ENCODE measurements at regions not wholly inside any gene's neighbourhood (a gene's known extent, or its start where the extent isn't known, plus 50 kb on each side); places are given as distances from the start of the nearest gene placed in this dataset.

DNA sequence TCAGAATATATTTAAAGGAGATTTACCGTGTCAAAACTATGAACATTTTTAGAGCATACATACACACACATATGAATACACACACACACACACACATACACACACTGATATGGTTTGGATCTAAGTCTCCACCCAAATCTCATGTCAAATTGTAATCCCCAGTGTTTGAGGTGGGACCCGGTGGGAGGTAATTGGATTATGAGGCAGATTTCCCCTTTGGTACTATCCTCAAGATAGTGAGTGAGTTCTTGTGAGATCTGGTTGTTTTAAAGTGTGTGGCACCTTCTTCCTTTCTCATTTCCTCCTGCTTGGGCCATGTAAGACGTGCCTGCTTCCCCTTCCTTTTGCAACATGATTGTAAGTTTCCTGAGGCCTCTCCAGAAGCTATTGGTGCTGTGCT, 515.0 kb upstream of the ZMIZ1 start:
- H3K23ac ChIP-seq (ENCODE audit: low read depth, low read length, poor library complexity): no peak overlapping the region
- no peak overlapping the region for H2BK12ac ChIP-seq (ENCODE audit: low read length)
- H3K27ac ChIP-seq (replicated peaks; ENCODE audit: low read length): no peak overlapping the region
- no peak for DNase-seq (ENCODE audit: low spot score)
- no peaks in the 10 kb centered on the region for H3K36me3 ChIP-seq (replicated peaks in 1 of 2; ENCODE audit: control insufficient read depth in 2 of 2, insufficient read depth in 2 of 2, low read length in 2 of 2)
- no peaks in the 10 kb centered on the region for H3K9me3 ChIP-seq (replicated peaks in 1 of 2; ENCODE audit: control insufficient read depth in 2 of 2, insufficient read depth in 1 of 2, low read depth in 1 of 2, low read length in 2 of 2)
- no peak overlapping the region for H3K4ac ChIP-seq (ENCODE audit: low read length)
- H2BK120ac ChIP-seq (ENCODE audit: low read depth, low read length): no peak overlapping the region
- H2AFZ ChIP-seq (ENCODE audit: low read length): no peak overlapping the region
- no peak overlapping the region for H3K4me3 ChIP-seq (ENCODE audit: low read length in 2 of 2)
- H2BK15ac ChIP-seq (ENCODE audit: low read length): no peak overlapping the region
- H3K14ac ChIP-seq (ENCODE audit: low read length): no peak overlapping the region
- WGBS, 2 donors (ENCODE audit: extremely low coverage in 2 of 2, insufficient read length in 2 of 2, insufficient replicate concordance in 1 of 2): no CpG with 5 or more reads among the region's 3 CpGs
- no peak overlapping the region for H3K4me2 ChIP-seq (ENCODE audit: insufficient read depth, low read length, poor library complexity, severe bottlenecking)
- no peak overlapping the region for H3K18ac ChIP-seq (ENCODE audit: low read length)
- no peak overlapping the region for H3K9ac ChIP-seq (ENCODE audit: low read depth, low read length, poor library complexity)
- no peaks in the 10 kb centered on the region for H3K79me1 ChIP-seq (ENCODE audit: low read depth, low read length)
- no peak overlapping the region for H2AK5ac ChIP-seq (ENCODE audit: low read depth, low read length)
- no peak overlapping the region for H2BK5ac ChIP-seq (ENCODE audit: low read length)
- no peak overlapping the region for H4K8ac ChIP-seq (ENCODE audit: low read depth, low read length)
- peaks cover 22 to 28% of the 10 kb centered on the region in 2 donors for H3K4me1 ChIP-seq (ENCODE audit: control insufficient read depth in 2 of 2, insufficient read depth in 1 of 2, low read depth in 1 of 2, low read length in 2 of 2)
- no peak overlapping the region for H4K91ac ChIP-seq (ENCODE audit: low read depth, low read length, poor library complexity)
- no peaks in the 10 kb centered on the region for H3K27me3 ChIP-seq (ENCODE audit: control insufficient read depth in 3 of 3, insufficient read depth in 3 of 3, low read depth in 1 of 3, low read length in 3 of 3)

- no peak for DNase-seq (ENCODE audit: low spot score)
- Histone ChIP-seq H2AFZ (ENCODE audit: low read length) (no peak overlapping the region), H3K4me2 (ENCODE audit: insufficient read depth, low read length, poor library complexity, severe bottlenecking) (no peak overlapping the region), H3K4ac (ENCODE audit: low read length) (no peak overlapping the region), H3K9ac (ENCODE audit: low read depth, low read length, poor library complexity) (no peak overlapping the region), H3K4me3 (ENCODE audit: low read length in 2 of 2) (no peak overlapping the region), H3K9me3 (replicated peaks in 1 of 2; ENCODE audit: control insufficient read depth in 2 of 2, insufficient read depth in 1 of 2, low read depth in 1 of 2, low read length in 2 of 2) (no peaks in the 10 kb centered on the region), H2BK12ac (ENCODE audit: low read length) (no peak overlapping the region), H3K4me1 (ENCODE audit: control insufficient read depth in 2 of 2, insufficient read depth in 1 of 2, low read depth in 1 of 2, low read length in 2 of 2) (peaks cover 32 to 40% of the 10 kb centered on the region in 2 donors), H3K27ac (replicated peaks; ENCODE audit: low read length) (no peak overlapping the region), H2BK120ac (ENCODE audit: low read depth, low read length) (no peak overlapping the region), H4K8ac (ENCODE audit: low read depth, low read length) (no peak overlapping the region), H4K91ac (ENCODE audit: low read depth, low read length, poor library complexity) (no peak overlapping the region), H2BK5ac (ENCODE audit: low read length) (no peak overlapping the region), H3K14ac (ENCODE audit: low read length) (no peak overlapping the region), H3K79me1 (ENCODE audit: low read depth, low read length) (no peaks in the 10 kb centered on the region), H3K27me3 (ENCODE audit: control insufficient read depth in 3 of 3, insufficient read depth in 3 of 3, low read depth in 1 of 3, low read length in 3 of 3) (no peaks in the 10 kb centered on the region), H3K18ac (ENCODE audit: low read length) (no peak overlapping the region), H3K36me3 (replicated peaks in 1 of 2; ENCODE audit: control insufficient read depth in 2 of 2, insufficient read depth in 2 of 2, low read length in 2 of 2) (no peaks in the 10 kb centered on the region), H3K23ac (ENCODE audit: low read depth, low read length, poor library complexity) (no peak overlapping the region), H2AK5ac (ENCODE audit: low read depth, low read length) (no peak overlapping the region), H2BK15ac (ENCODE audit: low read length) (no peak overlapping the region)
- WGBS, 2 donors (ENCODE audit: extremely low coverage in 2 of 2, insufficient read length in 2 of 2, insufficient replicate concordance in 1 of 2): no CpG with 5 or more reads among the region's 2 CpGs
Measured at GRCh38 chr10:78555128-78555527, 513.6 kb upstream of the ZMIZ1 start.

DNA sequence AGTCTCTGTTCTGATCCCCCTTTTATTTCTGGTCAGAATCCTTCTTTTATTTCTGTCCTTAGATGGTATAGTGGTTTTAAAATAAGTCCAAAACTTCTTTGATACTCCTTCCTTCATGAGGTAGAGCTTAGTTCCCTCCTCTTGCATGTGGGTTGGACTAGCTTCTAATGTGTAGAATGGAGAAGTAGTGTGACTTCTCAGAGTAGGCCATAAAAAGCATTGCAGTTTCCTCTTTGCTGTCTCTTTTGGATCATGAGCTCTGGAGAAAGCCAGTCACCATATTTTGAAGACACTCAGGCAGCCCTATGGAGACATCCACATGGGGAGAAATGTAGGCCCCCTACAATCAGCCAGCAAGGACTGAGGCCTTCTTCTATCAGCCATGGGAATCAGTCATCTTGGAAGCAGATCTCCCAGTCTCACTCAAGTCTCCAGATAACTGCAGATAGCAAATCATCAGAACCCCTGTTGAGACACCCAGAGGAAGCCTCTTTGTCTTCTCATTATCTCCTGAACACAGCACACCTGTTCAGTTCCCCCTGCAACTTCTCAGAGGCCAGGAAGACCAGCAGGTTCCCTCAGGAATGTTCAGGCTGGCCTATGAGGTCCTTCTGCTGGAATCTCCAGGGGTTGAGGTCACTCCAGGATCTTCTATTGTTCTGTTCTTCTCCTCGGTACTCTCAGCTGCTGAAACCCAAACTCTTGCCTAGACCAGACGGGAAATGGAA, 511.9 kb upstream of the ZMIZ1 start:
- Histone ChIP-seq H3K14ac (ENCODE audit: low read length) (no peak overlapping the region), H3K27ac (replicated peaks; ENCODE audit: low read length) (no peak overlapping the region), H2AK5ac (ENCODE audit: low read depth, low read length) (no peak overlapping the region), H4K8ac (ENCODE audit: low read depth, low read length) (no peak overlapping the region), H3K9me3 (replicated peaks in 1 of 2; ENCODE audit: control insufficient read depth in 2 of 2, insufficient read depth in 1 of 2, low read depth in 1 of 2, low read length in 2 of 2) (no peaks in the 10 kb centered on the region), H3K4me3 (ENCODE audit: low read length in 2 of 2) (no peak overlapping the region), H3K23ac (ENCODE audit: low read depth, low read length, poor library complexity) (no peak overlapping the region), H2BK12ac (ENCODE audit: low read length) (no peak overlapping the region), H3K4me1 (ENCODE audit: control insufficient read depth in 2 of 2, insufficient read depth in 1 of 2, low read depth in 1 of 2, low read length in 2 of 2) (peaks cover 24 to 29% of the 10 kb centered on the region in 2 donors), H4K91ac (ENCODE audit: low read depth, low read length, poor library complexity) (no peak overlapping the region), H2BK5ac (ENCODE audit: low read length) (no peak overlapping the region), H3K27me3 (ENCODE audit: control insufficient read depth in 3 of 3, insufficient read depth in 3 of 3, low read depth in 1 of 3, low read length in 3 of 3) (peaks cover 0 to 6% (median 0%) of the 10 kb centered on the region in 3 experiments), H2AFZ (ENCODE audit: low read length) (no peak overlapping the region), H3K36me3 (replicated peaks in 1 of 2; ENCODE audit: control insufficient read depth in 2 of 2, insufficient read depth in 2 of 2, low read length in 2 of 2) (no peaks in the 10 kb centered on the region), H3K79me1 (ENCODE audit: low read depth, low read length) (no peaks in the 10 kb centered on the region), H3K4me2 (ENCODE audit: insufficient read depth, low read length, poor library complexity, severe bottlenecking) (no peak overlapping the region), H3K9ac (ENCODE audit: low read depth, low read length, poor library complexity) (no peak overlapping the region), H3K4ac (ENCODE audit: low read length) (no peak overlapping the region), H2BK120ac (ENCODE audit: low read depth, low read length) (no peak overlapping the region), H3K18ac (ENCODE audit: low read length) (no peak overlapping the region), H2BK15ac (ENCODE audit: low read length) (no peak overlapping the region)
- WGBS, 2 donors (ENCODE audit: extremely low coverage in 2 of 2, insufficient read length in 2 of 2, insufficient replicate concordance in 1 of 2): no CpG with 5 or more reads among the region's 2 CpGs
- no peak for DNase-seq (ENCODE audit: low spot score)

DNA sequence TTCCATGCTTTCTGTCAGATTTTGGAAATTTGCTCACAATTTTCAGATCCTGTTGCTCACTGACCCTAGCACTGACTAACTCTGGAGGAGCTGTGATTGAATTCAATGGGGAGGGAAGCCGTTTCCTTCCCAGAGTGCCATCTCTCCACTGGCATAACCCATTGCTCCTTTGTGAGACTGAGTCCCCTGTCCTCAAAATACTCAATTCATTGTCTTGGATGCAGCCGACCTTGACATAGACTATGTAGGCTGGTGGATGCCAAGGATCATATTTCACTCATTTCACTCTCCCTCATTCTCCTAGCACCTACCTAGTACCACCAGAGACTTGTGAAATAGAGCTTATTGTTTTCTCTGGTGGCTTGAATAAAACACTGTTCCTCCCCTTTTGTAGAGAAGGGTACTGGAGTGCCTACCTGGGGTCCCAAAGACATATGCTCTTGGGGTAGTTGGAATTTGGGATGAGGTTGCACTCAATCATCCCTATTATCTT, 511.3 kb upstream of the ZMIZ1 start:
- no peak overlapping the region for H2AFZ ChIP-seq (ENCODE audit: low read length)
- H2AK5ac ChIP-seq (ENCODE audit: low read depth, low read length): no peak overlapping the region
- H3K27ac ChIP-seq (replicated peaks; ENCODE audit: low read length): no peak overlapping the region
- no CpG with 5 or more reads among the region's 2 CpGs for WGBS, 2 donors (ENCODE audit: extremely low coverage in 2 of 2, insufficient read length in 2 of 2, insufficient replicate concordance in 1 of 2)
- H3K79me1 ChIP-seq (ENCODE audit: low read depth, low read length): no peaks in the 10 kb centered on the region
- H3K36me3 ChIP-seq (replicated peaks in 1 of 2; ENCODE audit: control insufficient read depth in 2 of 2, insufficient read depth in 2 of 2, low read length in 2 of 2): no peaks in the 10 kb centered on the region
- no peak overlapping the region for H2BK12ac ChIP-seq (ENCODE audit: low read length)
- H3K4me3 ChIP-seq (ENCODE audit: low read length in 2 of 2): no peak overlapping the region
- peaks cover 0 to 10% (median 0%) of the 10 kb centered on the region in 3 experiments for H3K27me3 ChIP-seq (ENCODE audit: control insufficient read depth in 3 of 3, insufficient read depth in 3 of 3, low read depth in 1 of 3, low read length in 3 of 3)
- H3K9me3 ChIP-seq (replicated peaks in 1 of 2; ENCODE audit: control insufficient read depth in 2 of 2, insufficient read depth in 1 of 2, low read depth in 1 of 2, low read length in 2 of 2): no peaks in the 10 kb centered on the region
- H3K4me1 ChIP-seq (ENCODE audit: control insufficient read depth in 2 of 2, insufficient read depth in 1 of 2, low read depth in 1 of 2, low read length in 2 of 2): peaks cover 18 to 22% of the 10 kb centered on the region in 2 donors
- H4K8ac ChIP-seq (ENCODE audit: low read depth, low read length): no peak overlapping the region
- H3K4me2 ChIP-seq (ENCODE audit: insufficient read depth, low read length, poor library complexity, severe bottlenecking): no peak overlapping the region
- H3K18ac ChIP-seq (ENCODE audit: low read length): no peak overlapping the region
- no peak overlapping the region for H3K23ac ChIP-seq (ENCODE audit: low read depth, low read length, poor library complexity)
- no peak for DNase-seq (ENCODE audit: low spot score)
- no peak overlapping the region for H3K9ac ChIP-seq (ENCODE audit: low read depth, low read length, poor library complexity)
- no peak overlapping the region for H2BK120ac ChIP-seq (ENCODE audit: low read depth, low read length)
- H2BK5ac ChIP-seq (ENCODE audit: low read length): no peak overlapping the region
- H4K91ac ChIP-seq (ENCODE audit: low read depth, low read length, poor library complexity): no peak overlapping the region
- H3K14ac ChIP-seq (ENCODE audit: low read length): no peak overlapping the region
- no peak overlapping the region for H3K4ac ChIP-seq (ENCODE audit: low read length)
- H2BK15ac ChIP-seq (ENCODE audit: low read length): no peak overlapping the region

Data from neuronal stem cell (in vitro differentiated cells).